Bone marrow (tissue), 2 donors: ENCODE measurements at regions not wholly inside any gene's neighbourhood (a gene's known extent, or its start where the extent isn't known, plus 50 kb on each side); places are given as distances from the start of the nearest gene placed in this dataset.

ENCODE experiments used
- DNase-seq, 2 donors: peaks; one replicate each; lab custom pipeline; 2025; lab: John Stamatoyannopoulos, UW

DNA sequence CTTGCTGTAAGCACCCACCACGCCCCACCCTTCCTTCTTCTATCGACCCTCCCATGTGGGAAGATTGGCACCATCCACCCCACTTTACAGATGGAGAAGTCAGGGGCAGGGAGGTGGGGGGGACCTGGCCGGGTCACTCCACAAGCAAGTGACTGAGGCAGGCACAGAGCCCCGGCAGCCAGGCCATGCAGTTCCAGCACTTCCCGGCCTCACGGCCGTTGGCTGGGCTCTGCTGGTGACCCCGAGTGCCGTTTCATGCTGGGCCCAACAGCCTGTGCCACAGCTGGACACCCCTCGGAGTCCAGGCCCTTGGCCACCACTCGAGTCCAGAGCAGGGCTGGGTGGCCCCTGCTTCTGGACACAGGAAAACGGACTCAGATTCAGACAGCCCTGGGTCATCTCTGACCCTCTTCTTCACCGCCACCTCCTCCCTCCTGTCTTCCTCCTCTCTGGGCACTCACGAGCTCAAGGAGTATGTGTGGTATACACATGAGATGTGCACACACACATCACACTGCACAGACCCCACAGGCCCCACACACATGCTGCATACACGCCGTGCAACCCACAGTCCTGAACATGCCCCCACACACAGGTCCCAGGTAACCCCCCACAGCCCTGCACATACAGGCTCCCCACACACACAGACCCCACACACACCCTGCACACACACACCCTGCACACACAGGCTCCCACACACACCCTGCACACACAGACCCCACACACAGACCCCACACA is 89.3 kb upstream of the GPC1 start:
- DNase-seq = no peak

DNA sequence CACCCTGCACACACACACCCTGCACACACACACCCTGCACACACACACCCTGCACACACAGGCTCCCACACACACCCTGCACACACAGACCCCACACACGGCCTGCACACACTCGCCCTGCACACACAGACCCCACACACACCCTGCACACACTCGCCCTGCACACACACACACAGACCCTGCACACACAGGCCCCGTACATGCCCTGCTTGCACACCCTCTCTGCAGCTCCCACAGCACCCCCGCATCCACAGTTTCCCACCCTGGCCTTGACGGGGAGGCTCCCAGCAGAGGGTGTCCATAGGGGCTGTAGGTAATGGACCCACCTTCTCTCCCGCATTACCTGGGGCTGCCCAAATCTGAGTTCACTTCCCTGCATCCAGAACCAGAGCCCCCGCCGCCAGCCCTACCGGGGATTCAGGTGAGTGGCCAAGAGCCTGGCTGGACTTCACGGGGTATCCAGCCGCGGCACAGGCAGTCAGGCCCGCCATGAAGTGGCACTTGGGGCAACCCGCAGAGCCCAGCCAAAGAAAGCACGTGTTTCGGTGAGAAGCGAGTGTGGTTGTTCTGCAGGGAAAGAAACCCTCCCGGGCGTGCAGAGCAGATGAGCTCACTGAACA is 88.6 kb upstream of the GPC1 start:
- DNase-seq = no peak

DNA sequence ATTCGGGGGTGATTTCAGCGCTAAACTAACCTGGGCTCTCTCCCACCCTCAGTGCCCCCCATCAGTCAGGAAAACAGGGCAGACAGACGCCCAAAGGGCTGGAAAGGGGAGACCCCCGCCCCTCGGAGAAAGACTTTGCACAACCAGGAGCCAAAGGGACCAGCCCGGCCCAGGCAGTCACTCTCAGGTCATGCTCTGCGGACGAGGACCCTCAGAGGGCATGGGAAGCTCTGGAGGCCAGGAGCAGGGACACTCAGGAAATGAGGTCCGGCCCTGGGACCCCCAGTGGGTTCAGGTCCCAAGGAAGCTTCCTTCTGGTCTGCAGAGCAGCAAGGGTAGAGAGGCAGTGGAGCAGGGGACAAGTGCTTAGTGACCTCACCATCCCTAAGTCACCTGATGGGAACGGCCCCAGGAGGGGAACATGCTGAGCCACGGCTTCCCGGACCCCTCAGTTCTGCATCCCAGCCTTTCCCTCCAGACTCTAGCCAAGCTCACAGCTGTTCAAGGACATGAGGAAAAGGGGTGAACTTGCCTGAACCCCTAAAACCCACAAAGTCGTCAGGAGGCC is 88.0 kb upstream of the GPC1 start:
- DNase-seq = no peak

GRCh38 chr2:240347949-240348500 is 87.4 kb upstream of the GPC1 start:
- no peak for DNase-seq

DNA sequence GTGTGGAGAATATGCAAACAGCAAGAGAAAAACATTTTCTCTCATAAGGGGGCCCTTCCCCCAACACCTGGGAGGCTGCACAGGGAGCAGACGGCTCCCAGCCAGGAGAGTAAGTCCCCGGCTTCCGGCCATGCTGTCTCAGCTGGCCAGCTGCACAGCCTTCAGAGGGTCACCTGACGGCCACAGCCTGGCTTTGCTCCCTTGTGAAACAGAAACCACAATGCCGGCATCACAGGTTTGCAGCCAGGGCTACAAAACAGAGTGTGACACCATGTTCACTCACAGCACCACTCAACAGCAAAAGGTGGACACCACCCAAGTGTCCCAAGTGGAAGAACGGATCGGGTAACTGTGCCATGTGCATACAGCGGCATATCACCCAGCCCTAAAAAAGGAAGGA is 86.9 kb upstream of the GPC1 start:
- DNase-seq = no peak

- DNase-seq = no peak
These were observed 86.1 kb upstream of the GPC1 start for GRCh38 chr2:240349133-240350005.

GRCh38 chr2:240350006-240350355 is 85.5 kb upstream of the GPC1 start:
- DNase-seq = no peak

- no peak for DNase-seq
These were observed 84.8 kb upstream of the GPC1 start for GRCh38 chr2:240350696-240351087.

DNA sequence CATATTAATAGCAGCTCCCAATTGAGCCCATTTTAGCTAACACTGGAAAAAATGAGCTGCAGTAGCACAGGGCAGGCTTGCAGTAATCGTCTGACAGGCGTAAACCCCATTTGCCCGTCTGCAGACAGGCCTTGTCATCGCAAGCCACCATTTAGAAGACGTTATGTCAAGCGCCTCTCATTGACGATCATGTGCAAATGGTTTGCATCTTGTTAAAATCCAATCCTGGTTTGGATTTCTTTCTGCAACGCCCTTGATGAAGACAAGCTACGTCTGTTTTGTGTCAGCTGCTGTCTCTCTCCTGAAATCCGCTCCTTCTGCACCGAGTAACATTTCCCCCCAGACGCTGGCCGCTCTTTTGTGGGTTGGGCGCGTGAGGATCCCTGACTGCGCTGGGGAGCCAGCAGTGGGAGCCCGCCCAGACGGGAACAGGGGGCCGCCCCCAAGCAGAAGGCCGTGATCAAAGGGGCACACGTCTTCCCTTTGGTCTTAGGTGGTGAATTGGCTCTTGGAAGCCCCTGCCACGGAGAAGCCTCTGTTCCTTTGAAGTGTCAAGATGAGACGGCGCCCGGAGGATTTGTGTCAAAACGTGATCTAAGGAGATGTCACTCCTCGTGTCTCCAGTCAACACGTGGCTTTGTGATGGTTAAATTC is 84.2 kb upstream of the GPC1 start:
- DNase-seq = no peak

DNA sequence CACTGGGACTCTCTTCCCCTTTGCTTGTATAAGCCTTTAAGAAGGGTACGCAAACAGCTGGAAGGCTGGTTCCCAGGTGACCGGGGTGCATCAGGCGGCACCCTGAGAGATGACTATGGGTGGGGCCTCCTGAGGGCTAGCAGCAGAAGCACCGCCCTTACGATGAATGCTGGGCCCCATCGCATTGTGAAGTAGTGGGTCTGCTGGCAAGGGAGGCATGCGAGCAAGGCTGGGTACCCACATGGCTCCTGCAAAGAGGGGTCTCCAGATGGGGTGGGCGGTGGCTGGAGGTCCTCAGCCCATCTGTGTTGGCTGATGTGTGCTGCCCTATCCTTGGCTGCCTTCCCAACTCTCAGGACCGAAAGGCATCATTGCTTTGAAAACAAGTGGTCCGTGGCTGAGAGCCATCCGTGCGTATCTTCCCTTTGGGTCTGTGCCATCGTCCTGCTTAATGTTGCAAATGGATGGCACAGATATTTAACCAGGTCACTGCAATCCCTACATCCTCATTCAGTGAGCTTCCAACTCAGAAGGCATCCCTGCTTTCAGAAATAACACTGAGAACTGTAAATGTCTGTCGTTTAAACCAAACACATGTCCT is 83.5 kb upstream of the GPC1 start:
- DNase-seq = no peak

DNA sequence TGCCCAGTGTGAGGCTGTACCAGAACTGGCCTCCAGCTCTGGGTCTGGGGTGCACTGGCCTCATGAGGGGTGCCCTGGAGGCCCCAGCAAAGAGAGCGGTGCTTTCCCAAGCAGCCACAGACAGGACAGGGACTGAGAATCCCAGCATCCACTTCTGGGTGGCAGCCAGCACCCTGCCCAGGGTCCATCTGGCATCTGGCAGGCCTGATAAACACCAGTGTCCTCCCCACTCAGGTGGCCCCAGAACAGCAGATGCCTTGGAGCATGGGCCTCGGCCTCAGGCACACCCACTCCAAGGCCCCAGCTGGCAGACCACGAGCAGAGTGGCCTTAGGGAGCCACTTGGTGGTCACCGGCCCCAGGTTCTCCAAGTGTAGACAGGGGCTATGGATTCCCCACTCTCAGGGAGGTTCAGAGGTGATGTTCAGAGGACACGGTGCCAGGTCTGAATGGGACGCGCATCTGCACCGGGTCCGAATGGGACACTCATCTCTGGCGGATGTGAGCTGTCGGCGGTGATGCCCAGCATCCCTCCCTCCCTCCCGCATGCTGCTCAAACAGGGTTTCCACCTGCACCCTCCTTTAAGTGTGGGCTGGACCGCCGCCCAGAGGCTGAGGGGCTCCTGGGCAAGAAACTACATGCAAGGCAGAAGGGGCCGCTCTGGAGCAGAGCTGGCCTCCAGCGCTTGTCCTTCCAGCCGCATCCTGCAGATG is 82.2 kb upstream of the GPC1 start:
- DNase-seq = no peak

GRCh38 chr2:240353944-240354343 is 81.5 kb upstream of the GPC1 start:
- DNase-seq = no peak

GRCh38 chr2:240355001-240355891 is 80.2 kb upstream of the GPC1 start:
- DNase-seq = no peak

DNA sequence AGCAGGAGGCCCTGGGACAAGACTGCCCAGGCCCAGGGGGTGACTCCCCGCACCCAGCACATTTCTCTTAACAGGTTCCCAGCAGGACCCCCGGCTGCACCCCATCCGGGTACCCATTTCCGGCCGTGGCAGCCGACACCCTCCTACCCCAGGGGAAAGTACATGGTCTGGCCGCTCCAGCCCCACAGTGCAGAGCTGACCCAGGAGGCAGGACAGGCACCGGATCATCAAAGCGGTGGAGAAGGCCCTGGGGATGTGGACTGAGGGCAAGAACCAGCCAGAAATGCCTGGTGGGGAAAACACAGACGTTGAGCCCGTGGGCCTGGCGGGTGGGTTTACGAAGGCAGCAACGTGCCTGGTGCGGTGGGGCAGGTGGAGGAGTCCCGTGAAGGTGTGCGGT is 79.5 kb upstream of the GPC1 start:
- DNase-seq = no peak

GRCh38 chr2:240356700-240357640 is 78.5 kb upstream of the GPC1 start:
- no peak for DNase-seq

DNA sequence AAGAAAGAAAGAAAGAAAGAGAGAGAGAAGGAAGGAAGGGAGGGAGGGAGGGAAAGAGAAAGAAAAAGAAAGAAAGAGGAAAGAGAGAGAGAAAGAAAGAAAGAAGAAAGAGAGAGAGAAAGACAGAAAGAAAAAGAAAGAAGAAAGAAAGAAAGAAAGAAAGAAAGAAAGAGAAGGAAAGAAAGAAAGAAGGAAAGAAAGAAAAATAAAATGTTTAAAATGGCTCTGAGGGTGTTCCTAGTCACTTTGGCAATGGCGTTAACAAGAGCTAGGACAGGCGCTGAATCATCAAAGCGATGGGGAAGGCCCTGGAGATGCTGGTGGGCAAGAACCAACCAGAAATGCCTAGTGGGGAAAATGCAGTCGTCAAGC is 77.8 kb upstream of the GPC1 start:
- no peak for DNase-seq

DNA sequence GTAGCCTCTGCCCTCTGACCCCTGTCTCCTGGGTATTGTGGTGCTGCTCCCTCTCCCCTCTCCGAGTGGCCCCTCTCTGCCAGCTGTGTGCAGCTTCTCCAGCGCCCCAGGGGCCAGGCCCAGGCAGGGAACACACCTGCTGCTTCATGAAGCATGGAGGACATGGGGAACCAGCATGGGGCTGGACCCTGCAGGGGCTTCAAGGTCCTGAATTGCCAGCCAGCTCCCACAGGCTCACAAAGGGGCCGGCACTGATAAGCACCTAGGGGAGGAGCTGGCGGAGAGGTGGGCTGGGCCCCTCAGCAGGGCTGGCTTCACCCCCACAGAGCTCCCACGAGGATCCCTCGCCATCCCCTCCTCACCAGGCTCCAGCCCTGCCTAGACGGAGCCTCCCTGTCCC is 77.4 kb upstream of the GPC1 start:
- DNase-seq = no peak

- no peak for DNase-seq
These were observed 76.6 kb upstream of the GPC1 start for GRCh38 chr2:240358821-240359397.
